KMS-11 (cell line): ENCODE measurements at regions not wholly inside any gene's neighbourhood (a gene's known extent, or its start where the extent isn't known, plus 50 kb on each side); places are given as distances from the start of the nearest gene placed in this dataset.

Source experiments
- H2AFZ ChIP-seq: fragments of 200-600 bp; sonication (generic); 2 replicates; pipeline ENCODE4 v1.6.1; 2016; ENCODE audit warnings: antibody characterized with exemption, mixed run types, low read depth
- H3K27ac ChIP-seq: fragments of 200-600 bp; sonication (generic); 2 replicates; pipeline ENCODE4 v1.6.1; 2016; ENCODE audit warnings: mild to moderate bottlenecking, mixed run types
- H3K27me3 ChIP-seq: fragments of 200-600 bp; sonication (generic); 2 replicates; pipeline ENCODE4 v1.6.1; 2017; ENCODE audit warnings: mild to moderate bottlenecking, low read depth, mixed run types, moderate library complexity; ENCODE audit not compliant: insufficient read depth
- H3K36me3 ChIP-seq: fragments of 200-600 bp; sonication (generic); 2 replicates; pipeline ENCODE4 v1.6.1; 2017; ENCODE audit warnings: mild to moderate bottlenecking, mixed run types; ENCODE audit not compliant: insufficient read depth
- H3K4me1 ChIP-seq: fragments of 200-600 bp; sonication (generic); 2 replicates; pipeline ENCODE4 v1.6.1; 2016; ENCODE audit warnings: mild to moderate bottlenecking, low read depth, mixed run types; ENCODE audit not compliant: poor library complexity, severe bottlenecking
- H3K4me2 ChIP-seq: fragments of 200-600 bp; sonication (generic); 2 replicates; pipeline ENCODE4 v1.7.0; 2016; ENCODE audit warnings: mild to moderate bottlenecking, mixed run types
- H3K4me3 ChIP-seq: fragments of 200-600 bp; sonication (generic); IDR thresholded peaks from 2 replicates; pipeline ENCODE4 v1.6.1; 2017; ENCODE audit warnings: low read depth, low read length, mixed read lengths; ENCODE audit not compliant: insufficient read depth
- H3K79me2 ChIP-seq: fragments of 200-600 bp; sonication (generic); 2 replicates; pipeline ENCODE4 v1.6.1; 2016; ENCODE audit warnings: low read depth, mixed run types; ENCODE audit not compliant: insufficient read depth
- H3K9ac ChIP-seq: fragments of 200-600 bp; sonication (generic); 2 replicates; pipeline ENCODE4 v1.6.1; 2016; ENCODE audit warnings: mild to moderate bottlenecking, mixed run types
- H4K20me1 ChIP-seq: fragments of 200-600 bp; sonication (generic); 2 replicates; pipeline ENCODE4 v1.6.1; 2016; ENCODE audit warnings: mild to moderate bottlenecking, mixed run types; ENCODE audit not compliant: insufficient read depth
- CTCF ChIP-seq: fragments of 200-600 bp; sonication (generic); conservative IDR thresholded peaks from 2 replicates; pipeline ENCODE4 v1.6.1; 2017; ENCODE audit warnings: low read depth, mild to moderate bottlenecking, antibody characterized with exemption, low read length, moderate library complexity, mixed read lengths

- Histone ChIP-seq H3K4me1 (peaks cover 15% of the 10 kb centered on the region), H4K20me1 (no peaks in the 10 kb centered on the region), H3K27me3 (no peaks in the 10 kb centered on the region), H3K4me3 (no peak overlapping the region), H3K4me2 (no peak overlapping the region), H3K79me2 (no peaks in the 10 kb centered on the region), H3K36me3 (no peaks in the 10 kb centered on the region), H3K27ac (no peak overlapping the region), H3K9ac (no peak overlapping the region), H2AFZ (no peak overlapping the region)
- no peak for TF ChIP-seq CTCF
Measured at GRCh38 chr3:94293793-94294195, 230.9 kb downstream of the NSUN3 start.

GRCh38 chr3:94294806-94295205 is 231.9 kb downstream of the NSUN3 start:
- Histone ChIP-seq H2AFZ (no peak overlapping the region), H3K9ac (no peak overlapping the region), H3K27me3 (no peaks in the 10 kb centered on the region), H3K27ac (no peak overlapping the region), H4K20me1 (no peaks in the 10 kb centered on the region), H3K4me1 (peaks cover 15% of the 10 kb centered on the region), H3K4me3 (no peak overlapping the region), H3K4me2 (no peak overlapping the region), H3K79me2 (no peaks in the 10 kb centered on the region), H3K36me3 (no peaks in the 10 kb centered on the region)
- TF ChIP-seq CTCF: no peak

- no peak overlapping the region for H3K4me3 ChIP-seq
- H3K4me1 ChIP-seq: no peaks in the 10 kb centered on the region
- H3K4me2 ChIP-seq: no peak overlapping the region
- no peaks in the 10 kb centered on the region for H4K20me1 ChIP-seq
- no peak overlapping the region for H3K27ac ChIP-seq
- no peak for TF ChIP-seq CTCF
- H3K36me3 ChIP-seq: no peaks in the 10 kb centered on the region
- no peaks in the 10 kb centered on the region for H3K27me3 ChIP-seq
- no peak overlapping the region for H2AFZ ChIP-seq
- H3K9ac ChIP-seq: no peak overlapping the region
- no peaks in the 10 kb centered on the region for H3K79me2 ChIP-seq
Measured at GRCh38 chr3:94299716-94300115, 236.9 kb downstream of the NSUN3 start.

GRCh38 chr3:94301366-94301765 is 238.5 kb downstream of the NSUN3 start:
- Histone ChIP-seq H3K4me2 (no peak overlapping the region), H3K27me3 (no peaks in the 10 kb centered on the region), H3K79me2 (no peaks in the 10 kb centered on the region), H2AFZ (no peak overlapping the region), H4K20me1 (no peaks in the 10 kb centered on the region), H3K27ac (no peak overlapping the region), H3K9ac (no peak overlapping the region), H3K4me3 (no peak overlapping the region), H3K36me3 (no peaks in the 10 kb centered on the region), H3K4me1 (no peaks in the 10 kb centered on the region)
- TF ChIP-seq CTCF: no peak

- Histone ChIP-seq H3K36me3 (no peaks in the 10 kb centered on the region), H3K4me3 (no peak overlapping the region), H3K79me2 (no peaks in the 10 kb centered on the region), H3K27ac (no peak overlapping the region), H3K27me3 (no peaks in the 10 kb centered on the region), H2AFZ (no peak overlapping the region), H3K4me1 (no peaks in the 10 kb centered on the region), H3K9ac (no peak overlapping the region), H4K20me1 (no peaks in the 10 kb centered on the region), H3K4me2 (no peak overlapping the region)
- no peak for TF ChIP-seq CTCF
Measured at GRCh38 chr3:94303266-94303665, 240.4 kb downstream of the NSUN3 start.
